IMR-90 (cell line): ENCODE measurements at regions not wholly inside any gene's neighbourhood (a gene's known extent, or its start where the extent isn't known, plus 50 kb on each side); places are given as distances from the start of the nearest gene placed in this dataset.

Experiments
- ATAC-seq: fragments of 200-7000 bp; cut with Tn5 transposase; 2 replicates; pipeline ENCODE4 v1.9.1; 2020; ENCODE audit warnings: low read depth, mild to moderate bottlenecking, moderate library complexity
- BruUV-seq: library from RNA; stranded (reverse); fragments of 400-500 nt; replicated peaks from 2 replicates; lab custom pipeline; 2021; lab: Mats Ljungman, UMichigan
- CTCF ChIA-PET: fragments of 300-600 bp; formaldehyde crosslinking; extraction: SDS; loops from one replicate; lab custom pipeline; 2021; ENCODE audit warnings: antibody characterized with exemption; lab: Yijun Ruan, JAX
- POLR2A ChIA-PET: fragments of 300-600 bp; sonication (Branson Sonifier 250); formaldehyde crosslinking; loops from one replicate; lab custom pipeline; 2022; ENCODE audit warnings: antibody characterized with exemption; ENCODE audit not compliant: unreplicated experiment; lab: Charles Lee
- DNase-seq: peaks from one replicate; pipeline ENCODE4 v3.0.0; 2013
- H2AFZ ChIP-seq: replicated peaks from 2 replicates; pipeline ENCODE3; 2013; ENCODE audit warnings: low read length, mild to moderate bottlenecking; ENCODE audit not compliant: poor library complexity
- H2AK5ac ChIP-seq: 2 replicates; pipeline ENCODE4 v1.6.1; 2013; ENCODE audit warnings: low read depth, low read length, inconsistent platforms
- H2AK9ac ChIP-seq: replicated peaks from 2 replicates; pipeline ENCODE3; 2013; ENCODE audit warnings: mild to moderate bottlenecking, low read depth, low read length, moderate library complexity; ENCODE audit not compliant: poor library complexity
- H2BK120ac ChIP-seq: 2 replicates; pipeline ENCODE4 v1.6.1; 2013; ENCODE audit warnings: low read depth, low read length, inconsistent platforms
- H2BK15ac ChIP-seq: 3 replicates; pipeline ENCODE4 v1.6.1; 2013; ENCODE audit warnings: low read depth, low read length, inconsistent platforms
- H2BK20ac ChIP-seq: 2 replicates; pipeline ENCODE4 v1.6.1; 2013; ENCODE audit warnings: low read depth, mild to moderate bottlenecking, inconsistent platforms, low read length, moderate library complexity
- H2BK5ac ChIP-seq: 2 replicates; pipeline ENCODE4 v1.6.1; 2013; ENCODE audit warnings: mild to moderate bottlenecking, low read depth, low read length, inconsistent platforms; ENCODE audit not compliant: poor library complexity, severe bottlenecking
- H3K14ac ChIP-seq: replicated peaks from 2 replicates; pipeline ENCODE4 v1.6.1; 2013; ENCODE audit warnings: low read depth, low read length, inconsistent platforms
- H3K18ac ChIP-seq: 2 replicates; pipeline ENCODE4 v1.6.1; 2013; ENCODE audit warnings: low read depth, low read length, control low read depth
- H3K23ac ChIP-seq: 2 replicates; pipeline ENCODE4 v1.6.1; 2013; ENCODE audit warnings: low read depth, low read length, inconsistent platforms
- H3K27ac ChIP-seq: 2 replicates; pipeline ENCODE4 v1.5.1; 2013; ENCODE audit warnings: mild to moderate bottlenecking, control low read depth, low read length; ENCODE audit not compliant: insufficient read depth
- H3K27me3 ChIP-seq: 2 replicates; pipeline ENCODE4 v1.6.1; 2013; ENCODE audit warnings: low read length; ENCODE audit not compliant: control insufficient read depth, insufficient read depth
- H3K36me3 ChIP-seq: 2 replicates; pipeline ENCODE4 v1.6.1; 2013; ENCODE audit warnings: low read length, mixed read lengths; ENCODE audit not compliant: control insufficient read depth, insufficient read depth
- H3K4ac ChIP-seq: 2 replicates; pipeline ENCODE4 v1.6.1; 2013; ENCODE audit warnings: low read depth, low read length, inconsistent platforms
- H3K4me1 ChIP-seq: 2 replicates; pipeline ENCODE4 v1.6.1; 2013; ENCODE audit warnings: low read length, mixed read lengths; ENCODE audit not compliant: control insufficient read depth, insufficient read depth
- H3K4me2 ChIP-seq: 2 replicates; pipeline ENCODE4 v1.6.1; 2013; ENCODE audit warnings: low read depth, mild to moderate bottlenecking, control low read depth, low read length, moderate library complexity
- H3K4me3 ChIP-seq: 2 replicates; pipeline ENCODE4 v1.5.1; 2013; ENCODE audit warnings: low read depth, mild to moderate bottlenecking, control low read depth, low read length, moderate library complexity; ENCODE audit not compliant: insufficient read depth
- H3K56ac ChIP-seq: 2 replicates; pipeline ENCODE4 v1.6.1; 2013; ENCODE audit warnings: low read length, inconsistent platforms; ENCODE audit not compliant: insufficient read depth; ENCODE audit errors: extremely low read depth
- H3K79me1 ChIP-seq, 2 experiments: 2 replicates each; pipeline ENCODE4 v1.6.1; 2013; ENCODE audit warnings: low read length in 2 of 2, inconsistent platforms in 1 of 2, low read depth in 1 of 2
- H3K9ac ChIP-seq: 2 replicates; pipeline ENCODE4 v1.6.1; 2013; ENCODE audit warnings: low read depth, low read length, control low read depth
- H3K9me1 ChIP-seq: 2 replicates; pipeline ENCODE4 v1.6.1; 2013; ENCODE audit warnings: low read length, inconsistent platforms; ENCODE audit not compliant: insufficient read depth
- H3K9me3 ChIP-seq: 2 replicates; pipeline ENCODE4 v1.6.1; 2013; ENCODE audit warnings: low read length; ENCODE audit not compliant: control insufficient read depth, insufficient read depth
- H4K20me1 ChIP-seq: 2 replicates; pipeline ENCODE4 v1.6.1; 2013; ENCODE audit warnings: low read length, inconsistent platforms; ENCODE audit not compliant: insufficient read depth
- H4K5ac ChIP-seq: 2 replicates; pipeline ENCODE4 v1.6.1; 2013; ENCODE audit warnings: mild to moderate bottlenecking, low read depth, low read length, control low read depth
- H4K8ac ChIP-seq, 2 experiments: 2 replicates each; pipeline ENCODE4 v1.6.1; 2013; ENCODE audit warnings: low read depth in 2 of 2, low read length in 2 of 2, control low read depth in 1 of 2, inconsistent platforms in 1 of 2
- H4K91ac ChIP-seq: 2 replicates; pipeline ENCODE4 v1.6.1; 2013; ENCODE audit warnings: low read depth, low read length, inconsistent platforms; ENCODE audit not compliant: insufficient read depth
- BHLHE40 ChIP-seq: fragments of 150-350 bp; IDR thresholded peaks from 2 replicates; pipeline ENCODE4 v1.6.1; 2016; ENCODE audit warnings: mild to moderate bottlenecking, low read depth, low read length
- CEBPB ChIP-seq: IDR thresholded peaks from 2 replicates; pipeline ENCODE4 v1.6.1; 2012; ENCODE audit warnings: low read depth, low read length, improper control_type of control experiment
- CHD1 ChIP-seq: IDR thresholded peaks from 2 replicates; pipeline ENCODE4 v1.6.1; 2012; ENCODE audit warnings: low read depth, low read length, improper control_type of control experiment
- FOS ChIP-seq: fragments of 150-350 bp; IDR thresholded peaks from 2 replicates; pipeline ENCODE4 v1.6.1; 2016; ENCODE audit warnings: low read depth, low read length
- MAFK ChIP-seq: IDR thresholded peaks from 2 replicates; pipeline ENCODE4 v1.6.1; 2012; ENCODE audit warnings: low read depth, low read length, improper control_type of control experiment
- MAZ ChIP-seq: IDR thresholded peaks from 2 replicates; pipeline ENCODE4 v1.6.1; 2012; ENCODE audit warnings: low read depth, mild to moderate bottlenecking, low read length, improper control_type of control experiment, moderate library complexity, borderline replicate concordance
- MXI1 ChIP-seq: IDR thresholded peaks from 2 replicates; pipeline ENCODE4 v1.6.1; 2012; ENCODE audit warnings: low read depth, mild to moderate bottlenecking, low read length, moderate library complexity, borderline replicate concordance
- NFE2L2 ChIP-seq: fragments of 150-350 bp; IDR thresholded peaks from 2 replicates; pipeline ENCODE4 v1.6.1; 2016; ENCODE audit warnings: low read depth, mild to moderate bottlenecking, low read length
- POLR2A ChIP-seq: IDR thresholded peaks from 2 replicates; pipeline ENCODE4 v1.6.1; 2012; ENCODE audit warnings: mild to moderate bottlenecking, low read depth, low read length
- RAD21 ChIP-seq: IDR thresholded peaks from 2 replicates; pipeline ENCODE4 v1.6.1; 2012; ENCODE audit warnings: low read length, improper control_type of control experiment
- RCOR1 ChIP-seq: IDR thresholded peaks from 2 replicates; pipeline ENCODE4 v1.6.1; 2012; ENCODE audit warnings: mild to moderate bottlenecking, low read length, improper control_type of control experiment; ENCODE audit not compliant: insufficient replicate concordance
- RFX5 ChIP-seq: IDR thresholded peaks from 2 replicates; pipeline ENCODE4 v1.8.0; 2012; ENCODE audit warnings: low read depth, mild to moderate bottlenecking, low read length, moderate library complexity
- SMC3 ChIP-seq: fragments of 150-350 bp; IDR thresholded peaks from 2 replicates; pipeline ENCODE4 v1.6.1; 2016; ENCODE audit warnings: low read depth, mild to moderate bottlenecking, antibody characterized with exemption, low read length, moderate library complexity
- USF2 ChIP-seq: fragments of 150-350 bp; IDR thresholded peaks from 2 replicates; pipeline ENCODE4 v1.6.1; 2017; ENCODE audit warnings: mild to moderate bottlenecking, antibody characterized with exemption, low read length, low read depth
- WGBS, 2 experiments: methylation state at CpG; one replicate each; pipeline versions ENCODE4 v1.1.5 to v1.1.7; 2013; ENCODE audit warnings: missing lambda C conversion rate in 2 of 2; ENCODE audit not compliant: insufficient read length in 1 of 2; ENCODE audit errors: extremely low coverage in 2 of 2; 5-methylcytosine and 5-hydroxymethylcytosine counted together
- dilution Hi-C: fragments of 300-500 bp; cut with HindIII; formaldehyde crosslinking; loops from one replicate; pipeline ENCODE4 v1.14.3; 2018; ENCODE audit warnings: low sequenced_read_pairs; ENCODE audit not compliant: unreplicated experiment
- in situ Hi-C: fragments of 300-500 bp; cut with MboI; formaldehyde crosslinking; loops from 3 replicates; pipeline ENCODE4 v1.14.3; 2019; ENCODE audit warnings: low sequenced_read_pairs, inconsistent platforms, mixed read lengths
- intact Hi-C: fragments of 100-400 bp; cut with micrococcal nuclease; formaldehyde crosslinking; loops from 2 replicates; pipeline ENCODE4 v1.10.0; 2022
- TF ChIP-seq, protein P1 (sequence below): conservative IDR thresholded peaks from 2 replicates; pipeline ENCODE4 v1.5.1; 2012; ENCODE audit warnings: mild to moderate bottlenecking, low read depth, low read length, improper control_type of control experiment
- TF ChIP-seq, protein P2 (sequence below): fragments of 150-350 bp; IDR thresholded peaks from 2 replicates; pipeline ENCODE4 v1.6.1; 2016; ENCODE audit warnings: low read depth, mild to moderate bottlenecking, low read length, moderate library complexity, borderline replicate concordance

GRCh38 chr16:62391940-62392339 is 355.7 kb upstream of the CDH8 start:
- dilution Hi-C loops (no loop called here), in situ Hi-C loops (no loop called here), intact Hi-C loops (no loop called here)
- H3K18ac ChIP-seq, result no peak overlapping the region
- no peaks in the 10 kb centered on the region for H3K36me3 ChIP-seq
- H2BK15ac ChIP-seq, result no peak overlapping the region
- no peak overlapping the region for H3K23ac ChIP-seq
- H2BK5ac ChIP-seq, result no peak overlapping the region
- no peak overlapping the region for H3K27ac ChIP-seq
- H4K91ac ChIP-seq, result no peak overlapping the region
- no peak overlapping the region for H2BK120ac ChIP-seq
- no peaks in the 10 kb centered on the region for H4K20me1 ChIP-seq
- POLR2A ChIA-PET, result no interaction called here
- H3K4me2 ChIP-seq, result no peak overlapping the region
- no peaks in the 10 kb centered on the region for H3K27me3 ChIP-seq
- no peak for DNase-seq
- no peak overlapping the region for H4K8ac ChIP-seq
- no peaks in the 10 kb centered on the region for H3K79me1 ChIP-seq
- BruUV-seq, result no TSS peak
- H2AK5ac ChIP-seq, result no peak overlapping the region
- no peak overlapping the region for H2BK20ac ChIP-seq
- 57% methylated on average over 1 of the region's 8 CpGs; no CpG with 5 or more reads in 1 of the 2 experiments for WGBS, 2 experiments
- CTCF ChIA-PET, result no interaction called here
- H3K9ac ChIP-seq, result no peak overlapping the region
- H3K4me3 ChIP-seq, result no peak overlapping the region
- H3K56ac ChIP-seq, result no peak overlapping the region
- no peak overlapping the region for H3K14ac ChIP-seq
- H3K4me1 ChIP-seq, result no peaks in the 10 kb centered on the region
- no peak for TF ChIP-seq RFX5
- no peak for TF ChIP-seq RAD21
- no peak for TF ChIP-seq MAZ
- no peak for TF ChIP-seq USF2
- TF ChIP-seq NFE2L2, result no peak
- no peak for TF ChIP-seq BHLHE40
- TF ChIP-seq RCOR1, result no peak
- no peak for TF ChIP-seq MAFK
- TF ChIP-seq, protein P1, sequence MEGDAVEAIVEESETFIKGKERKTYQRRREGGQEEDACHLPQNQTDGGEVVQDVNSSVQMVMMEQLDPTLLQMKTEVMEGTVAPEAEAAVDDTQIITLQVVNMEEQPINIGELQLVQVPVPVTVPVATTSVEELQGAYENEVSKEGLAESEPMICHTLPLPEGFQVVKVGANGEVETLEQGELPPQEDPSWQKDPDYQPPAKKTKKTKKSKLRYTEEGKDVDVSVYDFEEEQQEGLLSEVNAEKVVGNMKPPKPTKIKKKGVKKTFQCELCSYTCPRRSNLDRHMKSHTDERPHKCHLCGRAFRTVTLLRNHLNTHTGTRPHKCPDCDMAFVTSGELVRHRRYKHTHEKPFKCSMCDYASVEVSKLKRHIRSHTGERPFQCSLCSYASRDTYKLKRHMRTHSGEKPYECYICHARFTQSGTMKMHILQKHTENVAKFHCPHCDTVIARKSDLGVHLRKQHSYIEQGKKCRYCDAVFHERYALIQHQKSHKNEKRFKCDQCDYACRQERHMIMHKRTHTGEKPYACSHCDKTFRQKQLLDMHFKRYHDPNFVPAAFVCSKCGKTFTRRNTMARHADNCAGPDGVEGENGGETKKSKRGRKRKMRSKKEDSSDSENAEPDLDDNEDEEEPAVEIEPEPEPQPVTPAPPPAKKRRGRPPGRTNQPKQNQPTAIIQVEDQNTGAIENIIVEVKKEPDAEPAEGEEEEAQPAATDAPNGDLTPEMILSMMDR, result no peak
- no peak for TF ChIP-seq MXI1
- TF ChIP-seq POLR2A, result no peak
- no peak for TF ChIP-seq SMC3
- TF ChIP-seq, protein P2, sequence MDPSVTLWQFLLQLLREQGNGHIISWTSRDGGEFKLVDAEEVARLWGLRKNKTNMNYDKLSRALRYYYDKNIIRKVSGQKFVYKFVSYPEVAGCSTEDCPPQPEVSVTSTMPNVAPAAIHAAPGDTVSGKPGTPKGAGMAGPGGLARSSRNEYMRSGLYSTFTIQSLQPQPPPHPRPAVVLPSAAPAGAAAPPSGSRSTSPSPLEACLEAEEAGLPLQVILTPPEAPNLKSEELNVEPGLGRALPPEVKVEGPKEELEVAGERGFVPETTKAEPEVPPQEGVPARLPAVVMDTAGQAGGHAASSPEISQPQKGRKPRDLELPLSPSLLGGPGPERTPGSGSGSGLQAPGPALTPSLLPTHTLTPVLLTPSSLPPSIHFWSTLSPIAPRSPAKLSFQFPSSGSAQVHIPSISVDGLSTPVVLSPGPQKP, result no peak
- TF ChIP-seq CHD1, result no peak
- TF ChIP-seq CEBPB, result no peak
- TF ChIP-seq FOS, result no peak
- no peak overlapping the region for H3K4ac ChIP-seq
- H3K9me1 ChIP-seq, result no peaks in the 10 kb centered on the region
- no peak overlapping the region for H2AFZ ChIP-seq
- peaks cover 3% of the 10 kb centered on the region; the same call in 1 of the 2 replicates for H3K9me3 ChIP-seq
- no peak overlapping the region for H2AK9ac ChIP-seq
- no peak for ATAC-seq
- H4K5ac ChIP-seq, result no peak overlapping the region
